ENCODE measurements at regions not wholly inside any gene's neighbourhood (a gene's known extent, or its start where the extent isn't known, plus 50 kb on each side); places are given as distances from the start of the nearest gene placed in this dataset.

GRCh38 chr1:217230412-217230811 lies 400.5 kb downstream of the GPATCH2 start:
- TF ChIP-seq POLR2A (IDR thresholded peaks at IDR 0.05): no peak
- no peak for TF ChIP-seq CTCF (IDR thresholded peaks at IDR 0.05)

Data from adrenal gland (tissue), 5 donors.